ENCODE measurements at regions not wholly inside any gene's neighbourhood (a gene's known extent, or its start where the extent isn't known, plus 50 kb on each side); places are given as distances from the start of the nearest gene placed in this dataset.

DNA sequence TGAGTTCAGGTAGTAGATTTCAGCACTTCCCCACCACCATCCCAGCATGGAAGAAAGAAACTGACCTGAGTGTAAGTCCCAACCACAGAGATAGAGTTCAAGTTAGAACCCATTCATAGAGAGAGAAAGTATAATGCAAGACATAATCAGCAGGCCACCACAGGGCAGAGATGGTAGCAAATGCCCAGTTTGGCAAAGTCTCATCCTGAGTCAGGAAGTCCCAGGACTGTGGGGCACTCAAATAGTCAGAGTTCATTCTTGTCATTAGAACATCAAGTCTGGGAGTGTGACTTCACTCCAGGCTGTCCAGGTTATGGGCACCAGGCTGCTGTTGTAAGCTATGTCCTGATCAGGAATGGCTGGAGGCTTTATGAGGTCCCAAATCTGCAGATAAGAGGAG lies 72.0 kb upstream of the USP47 start:
- TF ChIP-seq, protein P1, sequence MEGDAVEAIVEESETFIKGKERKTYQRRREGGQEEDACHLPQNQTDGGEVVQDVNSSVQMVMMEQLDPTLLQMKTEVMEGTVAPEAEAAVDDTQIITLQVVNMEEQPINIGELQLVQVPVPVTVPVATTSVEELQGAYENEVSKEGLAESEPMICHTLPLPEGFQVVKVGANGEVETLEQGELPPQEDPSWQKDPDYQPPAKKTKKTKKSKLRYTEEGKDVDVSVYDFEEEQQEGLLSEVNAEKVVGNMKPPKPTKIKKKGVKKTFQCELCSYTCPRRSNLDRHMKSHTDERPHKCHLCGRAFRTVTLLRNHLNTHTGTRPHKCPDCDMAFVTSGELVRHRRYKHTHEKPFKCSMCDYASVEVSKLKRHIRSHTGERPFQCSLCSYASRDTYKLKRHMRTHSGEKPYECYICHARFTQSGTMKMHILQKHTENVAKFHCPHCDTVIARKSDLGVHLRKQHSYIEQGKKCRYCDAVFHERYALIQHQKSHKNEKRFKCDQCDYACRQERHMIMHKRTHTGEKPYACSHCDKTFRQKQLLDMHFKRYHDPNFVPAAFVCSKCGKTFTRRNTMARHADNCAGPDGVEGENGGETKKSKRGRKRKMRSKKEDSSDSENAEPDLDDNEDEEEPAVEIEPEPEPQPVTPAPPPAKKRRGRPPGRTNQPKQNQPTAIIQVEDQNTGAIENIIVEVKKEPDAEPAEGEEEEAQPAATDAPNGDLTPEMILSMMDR (conservative IDR thresholded peaks at IDR 0.05): no peak
- H3K27ac ChIP-seq: no peak overlapping the region

DNA sequence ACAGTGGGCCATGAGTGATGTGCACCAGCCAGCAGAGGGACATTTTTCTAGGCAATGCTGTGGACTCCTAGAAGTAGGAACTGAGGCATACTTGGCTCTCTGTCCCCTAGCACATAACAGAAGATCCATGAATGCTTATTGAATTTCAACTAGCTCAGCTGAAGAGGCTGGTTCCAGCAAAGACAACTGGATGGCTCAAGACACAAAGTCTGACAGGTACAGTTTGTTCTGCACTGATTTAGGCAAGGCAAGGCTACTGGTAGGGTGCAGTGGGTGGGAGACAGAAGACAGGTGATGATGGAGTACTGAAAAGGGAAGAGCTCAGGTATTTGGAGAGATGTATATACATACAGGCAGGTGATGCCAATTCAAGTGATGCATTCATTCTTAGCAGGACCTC lies 72.4 kb upstream of the USP47 start:
- H3K27ac ChIP-seq: no peak overlapping the region
- TF ChIP-seq, protein P1 (conservative IDR thresholded peaks at IDR 0.05): no peak

DNA sequence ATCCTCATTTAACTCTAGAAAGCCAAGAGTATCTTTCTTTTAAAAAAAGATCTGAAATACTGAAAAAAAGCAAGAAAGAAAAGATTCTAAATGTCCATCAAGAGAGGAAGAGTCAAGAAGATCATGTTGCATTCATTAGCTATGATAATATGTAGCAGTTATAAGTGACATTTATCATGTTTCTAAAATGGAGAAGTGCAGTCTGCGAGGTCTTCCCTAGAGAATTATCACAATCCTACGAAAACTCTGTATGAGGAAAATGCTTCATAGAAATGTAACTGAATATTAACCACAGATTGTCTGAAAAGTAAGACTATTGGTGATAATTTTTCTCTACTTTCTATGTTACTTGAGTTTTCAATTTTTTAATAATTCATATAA lies 77.4 kb upstream of the USP47 start:
- TF ChIP-seq, protein P1 (conservative IDR thresholded peaks at IDR 0.05): no peak
- no peak overlapping the region for H3K27ac ChIP-seq

DNA sequence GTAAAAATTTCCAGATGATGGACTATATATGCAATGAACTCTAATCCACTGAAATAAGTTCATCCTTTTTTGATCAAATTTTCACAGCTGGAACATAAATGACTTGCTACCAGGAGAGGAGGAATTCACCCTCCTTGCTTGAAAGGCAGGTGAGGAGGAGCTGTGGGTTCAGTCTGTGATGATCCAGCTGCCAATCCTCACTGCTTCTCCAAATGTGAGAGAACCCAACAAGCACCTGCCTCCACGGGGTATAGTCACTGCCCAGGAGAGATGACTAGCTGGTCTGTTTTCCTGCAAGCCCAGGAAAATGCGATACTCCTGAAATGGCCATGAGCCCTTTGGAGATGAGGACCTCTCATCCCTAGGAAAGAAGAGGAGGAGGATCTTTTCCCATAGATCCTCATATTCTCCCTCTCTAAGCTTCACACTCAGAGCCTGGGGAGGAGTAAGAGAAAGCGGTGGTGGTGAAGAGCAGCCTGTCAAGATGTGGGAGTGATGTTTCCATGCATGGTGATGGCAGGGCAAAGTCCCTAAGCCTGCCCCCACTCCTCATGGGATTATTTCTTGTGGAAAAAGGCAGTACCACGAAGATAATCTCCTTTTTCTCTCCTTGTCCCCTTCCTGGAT lies 77.9 kb upstream of the USP47 start:
- H3K27ac ChIP-seq: no peak overlapping the region
- TF ChIP-seq, protein P1 (conservative IDR thresholded peaks at IDR 0.05): no peak

DNA sequence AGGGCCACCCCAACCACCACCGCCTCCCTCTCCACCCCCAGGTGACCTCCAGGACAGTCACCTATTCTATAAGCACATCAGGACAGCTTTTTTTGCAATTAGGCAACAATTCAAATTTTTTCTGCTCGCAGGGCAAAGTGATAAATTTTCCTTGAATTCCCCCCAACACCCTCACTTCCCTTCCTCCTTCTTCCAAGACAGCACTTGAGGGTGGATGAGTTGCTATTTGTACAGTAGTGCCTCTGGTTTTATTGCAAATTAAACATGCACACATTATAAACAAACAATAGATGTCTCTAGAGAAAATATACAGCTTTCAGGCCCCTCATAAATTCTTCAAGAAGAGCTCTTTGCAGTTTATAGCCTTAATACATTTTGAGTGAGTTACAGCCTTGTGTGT lies 80.9 kb upstream of the USP47 start:
- TF ChIP-seq, protein P1 (conservative IDR thresholded peaks at IDR 0.05): no peak
- H3K27ac ChIP-seq: peak overlapping the region; percentile 50

DNA sequence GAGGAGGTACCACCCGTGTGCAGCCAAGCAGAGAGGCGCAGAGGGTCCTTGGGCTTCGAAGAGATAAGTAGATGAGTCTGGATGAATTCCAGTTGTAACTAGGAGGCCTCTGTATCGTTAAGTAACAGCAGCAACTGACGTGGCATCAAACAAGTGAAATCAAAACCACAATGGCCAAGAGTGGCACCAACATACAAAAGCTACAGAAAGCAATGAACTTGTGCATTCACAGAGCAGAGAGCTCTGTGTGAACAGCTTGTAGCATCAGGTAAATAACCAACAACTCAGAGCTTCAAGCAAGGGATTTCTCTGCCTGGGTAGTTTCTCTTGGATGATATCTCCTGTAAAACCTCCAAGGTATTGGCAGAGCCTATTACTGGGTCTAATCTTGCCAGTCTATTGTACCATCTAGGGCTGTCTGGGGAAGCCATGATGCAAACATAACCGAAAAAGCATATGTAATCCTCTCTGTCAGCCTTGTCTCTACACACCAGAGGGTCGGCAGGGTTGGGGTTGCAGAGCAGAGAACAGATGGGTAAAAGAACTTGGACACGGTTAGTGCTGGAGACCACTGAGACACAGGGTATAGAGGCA lies 83.1 kb upstream of the USP47 start:
- TF ChIP-seq, protein P1 (conservative IDR thresholded peaks at IDR 0.05): no peak

DNA sequence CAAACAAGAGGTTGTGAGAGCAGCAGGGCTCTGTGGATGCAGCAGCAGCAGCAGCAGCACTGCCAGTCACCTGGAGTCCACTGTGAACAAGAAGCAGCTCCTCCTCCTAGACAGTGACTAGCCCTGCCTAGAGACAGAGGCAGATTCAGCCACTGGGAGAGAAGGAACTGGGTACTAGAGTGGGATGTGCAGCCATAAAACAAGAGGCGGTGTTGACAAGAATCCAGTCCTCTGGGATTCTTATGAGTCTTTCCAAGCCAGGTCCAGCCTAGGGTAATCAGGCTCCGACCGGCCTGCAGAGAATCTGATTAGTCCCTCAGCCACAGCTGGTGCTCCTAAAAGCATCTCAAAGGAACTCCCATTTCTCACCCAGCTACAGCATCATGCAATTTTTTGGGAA lies 83.9 kb upstream of the USP47 start:
- no peak overlapping the region for H3K27ac ChIP-seq
- TF ChIP-seq, protein P1 (conservative IDR thresholded peaks at IDR 0.05): no peak

More for the DNA sequence above, 83.1 kb upstream of the USP47 start:
- H3K27ac ChIP-seq: no peak overlapping the region
